Kidney epithelial cell (primary cell): ENCODE measurements at regions not wholly inside any gene's neighbourhood (a gene's known extent, or its start where the extent isn't known, plus 50 kb on each side); places are given as distances from the start of the nearest gene placed in this dataset.

Experiments
- DNase-seq: peaks from one replicate; pipeline ENCODE4 v3.0.0-alpha.2; 2010; ENCODE audit warnings: low read depth
- H3K27me3 ChIP-seq: 2 replicates; pipeline ENCODE4 v1.6.0; 2011; ENCODE audit warnings: low read length; ENCODE audit not compliant: control insufficient read depth, insufficient read depth
- H3K36me3 ChIP-seq: 2 replicates; pipeline ENCODE4 v1.5.1; 2011; ENCODE audit warnings: low read length; ENCODE audit not compliant: control insufficient read depth, insufficient read depth
- H3K4me3 ChIP-seq: 2 replicates; pipeline ENCODE4 v1.5.1; 2011; ENCODE audit warnings: low read depth, mild to moderate bottlenecking, control low read depth, low read length
- CTCF ChIP-seq: IDR thresholded peaks from 2 replicates; pipeline ENCODE4 v1.5.1; 2011; ENCODE audit warnings: mild to moderate bottlenecking, moderate library complexity, low read length, control low read depth, inconsistent platforms; ENCODE audit not compliant: insufficient read depth, poor library complexity, severe bottlenecking

GRCh38 chr5:174316326-174316725 is 270.8 kb downstream of the NSG2 start:
- Histone ChIP-seq H3K27me3 (peaks cover 20% of the 10 kb centered on the region), H3K4me3 (no peak overlapping the region), H3K36me3 (no peaks in the 10 kb centered on the region)
- DNase-seq, result no peak
- no peak for TF ChIP-seq CTCF

GRCh38 chr5:174317256-174317894 is 271.9 kb downstream of the NSG2 start:
- TF ChIP-seq CTCF, result peak; percentile 91
- H3K4me3 ChIP-seq, result no peak overlapping the region
- no peak for DNase-seq
- H3K36me3 ChIP-seq, result no peaks in the 10 kb centered on the region
- H3K27me3 ChIP-seq, result peaks cover 13% of the 10 kb centered on the region

GRCh38 chr5:174318578-174318977 is 273.1 kb downstream of the NSG2 start:
- H3K36me3 ChIP-seq, result no peaks in the 10 kb centered on the region
- H3K27me3 ChIP-seq, result peaks cover 5% of the 10 kb centered on the region
- no peak for DNase-seq
- no peak for TF ChIP-seq CTCF
- no peak overlapping the region for H3K4me3 ChIP-seq

- peaks cover 5% of the 10 kb centered on the region for H3K27me3 ChIP-seq
- H3K4me3 ChIP-seq, result no peak overlapping the region
- H3K36me3 ChIP-seq, result no peaks in the 10 kb centered on the region
- no peak for DNase-seq
- no peak for TF ChIP-seq CTCF
Measured at GRCh38 chr5:174319551-174319950, 274.0 kb downstream of the NSG2 start.

- DNase-seq, result no peak
- TF ChIP-seq CTCF, result no peak
- Histone ChIP-seq H3K36me3 (no peaks in the 10 kb centered on the region), H3K27me3 (peaks cover 5% of the 10 kb centered on the region), H3K4me3 (no peak overlapping the region)
Measured at GRCh38 chr5:174320051-174320450, 274.5 kb downstream of the NSG2 start.

GRCh38 chr5:174323878-174324281 is 278.4 kb downstream of the NSG2 start:
- no peaks in the 10 kb centered on the region for H3K36me3 ChIP-seq
- no peak overlapping the region for H3K4me3 ChIP-seq
- peaks cover 3% of the 10 kb centered on the region for H3K27me3 ChIP-seq
- TF ChIP-seq CTCF, result no peak
- DNase-seq, result no peak
